ENCODE measurements at regions not wholly inside any gene's neighbourhood (a gene's known extent, or its start where the extent isn't known, plus 50 kb on each side); places are given as distances from the start of the nearest gene placed in this dataset.
A peak's percentile ranks its signal among the peaks of the same experiment; 100 is the strongest.

DNA sequence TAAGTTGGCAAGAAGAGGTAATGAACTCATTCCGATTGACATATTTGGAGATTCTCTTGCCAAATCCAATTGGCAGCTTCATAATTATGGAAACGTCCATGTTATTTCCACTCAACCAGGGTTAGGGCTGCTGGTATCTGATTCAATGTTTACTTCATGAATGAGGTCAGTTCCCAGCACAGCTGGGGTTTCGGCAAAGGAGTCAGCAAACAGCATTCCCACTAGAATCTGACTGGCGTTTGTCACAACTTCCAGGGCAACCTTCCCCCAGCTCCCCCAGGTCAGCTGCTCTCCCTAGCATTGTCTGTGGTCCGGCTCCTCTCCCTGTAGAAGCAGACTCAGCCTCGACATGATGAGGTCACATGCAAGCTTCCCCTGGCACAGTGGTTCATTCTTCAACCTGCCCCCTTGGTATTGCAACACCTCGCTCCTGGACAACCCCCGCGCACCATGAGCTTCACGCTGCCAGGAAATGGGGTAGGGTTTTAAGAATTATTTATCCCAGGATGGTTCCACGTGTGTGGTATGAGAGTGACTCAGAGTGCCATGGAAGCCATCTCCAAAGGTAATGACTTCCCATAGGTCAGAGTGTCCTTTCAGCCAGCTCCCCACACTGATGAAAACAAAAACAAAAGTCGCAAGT lies 100.7 kb upstream of the SLC25A33 start:
- no peak overlapping the region for H3K27ac Mint-ChIP-seq
- peaks cover 3% of the 10 kb centered on the region for H3K27me3 Mint-ChIP-seq (ENCODE audit: insufficient read depth)
- no peak overlapping the region for H3K4me3 Mint-ChIP-seq
- no peaks in the 10 kb centered on the region for H3K9me3 Mint-ChIP-seq
- peak; percentile 6 for DNase-seq
- TF ChIP-seq, protein P1, sequence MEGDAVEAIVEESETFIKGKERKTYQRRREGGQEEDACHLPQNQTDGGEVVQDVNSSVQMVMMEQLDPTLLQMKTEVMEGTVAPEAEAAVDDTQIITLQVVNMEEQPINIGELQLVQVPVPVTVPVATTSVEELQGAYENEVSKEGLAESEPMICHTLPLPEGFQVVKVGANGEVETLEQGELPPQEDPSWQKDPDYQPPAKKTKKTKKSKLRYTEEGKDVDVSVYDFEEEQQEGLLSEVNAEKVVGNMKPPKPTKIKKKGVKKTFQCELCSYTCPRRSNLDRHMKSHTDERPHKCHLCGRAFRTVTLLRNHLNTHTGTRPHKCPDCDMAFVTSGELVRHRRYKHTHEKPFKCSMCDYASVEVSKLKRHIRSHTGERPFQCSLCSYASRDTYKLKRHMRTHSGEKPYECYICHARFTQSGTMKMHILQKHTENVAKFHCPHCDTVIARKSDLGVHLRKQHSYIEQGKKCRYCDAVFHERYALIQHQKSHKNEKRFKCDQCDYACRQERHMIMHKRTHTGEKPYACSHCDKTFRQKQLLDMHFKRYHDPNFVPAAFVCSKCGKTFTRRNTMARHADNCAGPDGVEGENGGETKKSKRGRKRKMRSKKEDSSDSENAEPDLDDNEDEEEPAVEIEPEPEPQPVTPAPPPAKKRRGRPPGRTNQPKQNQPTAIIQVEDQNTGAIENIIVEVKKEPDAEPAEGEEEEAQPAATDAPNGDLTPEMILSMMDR (IDR thresholded peaks at IDR 0.05), result no peak
- no peaks in the 10 kb centered on the region for H3K36me3 Mint-ChIP-seq (ENCODE audit: low read depth)
- peaks cover 31% of the 10 kb centered on the region for H3K4me1 Mint-ChIP-seq (ENCODE audit: low read depth)

DNA sequence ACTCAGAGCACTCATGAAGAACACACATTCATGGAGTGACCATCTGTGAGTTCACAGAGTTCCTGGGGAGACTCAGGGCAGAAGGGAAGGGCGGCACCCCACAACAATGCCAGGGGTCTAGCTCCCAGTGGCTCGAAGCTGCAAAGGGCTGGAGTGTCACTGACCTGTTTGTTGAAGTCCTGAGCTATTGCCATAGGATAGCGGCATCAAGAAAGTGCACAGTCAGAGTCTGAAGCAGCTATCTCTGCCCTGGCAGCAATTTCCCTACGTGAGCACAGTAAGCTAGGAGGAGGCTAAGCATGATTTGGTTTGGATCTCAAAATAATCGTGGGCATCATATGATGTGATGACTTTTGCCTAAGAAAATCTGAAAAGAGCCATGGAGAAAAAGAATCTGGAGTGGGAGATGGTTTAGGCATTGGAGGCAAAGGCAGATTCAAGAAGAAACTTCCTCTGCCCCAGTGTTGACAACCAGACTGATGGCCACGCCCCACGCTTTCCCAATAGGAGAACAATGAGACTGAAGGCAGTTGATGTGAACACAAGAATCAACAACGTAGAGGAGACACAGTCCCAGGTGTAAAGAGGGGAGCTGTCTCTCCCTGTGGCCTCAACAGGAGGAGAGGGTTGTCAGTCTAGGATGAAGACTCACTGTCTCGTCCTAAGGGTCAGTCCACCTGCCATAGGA lies 100.0 kb upstream of the SLC25A33 start:
- H3K27me3 Mint-ChIP-seq (ENCODE audit: insufficient read depth), result peaks cover 5% of the 10 kb centered on the region
- DNase-seq, result no peak
- no peak overlapping the region for H3K27ac Mint-ChIP-seq
- peaks cover 31% of the 10 kb centered on the region for H3K4me1 Mint-ChIP-seq (ENCODE audit: low read depth)
- H3K4me3 Mint-ChIP-seq, result no peak overlapping the region
- TF ChIP-seq, protein P1 (IDR thresholded peaks at IDR 0.05), result no peak
- no peaks in the 10 kb centered on the region for H3K36me3 Mint-ChIP-seq (ENCODE audit: low read depth)
- H3K9me3 Mint-ChIP-seq, result no peaks in the 10 kb centered on the region

DNA sequence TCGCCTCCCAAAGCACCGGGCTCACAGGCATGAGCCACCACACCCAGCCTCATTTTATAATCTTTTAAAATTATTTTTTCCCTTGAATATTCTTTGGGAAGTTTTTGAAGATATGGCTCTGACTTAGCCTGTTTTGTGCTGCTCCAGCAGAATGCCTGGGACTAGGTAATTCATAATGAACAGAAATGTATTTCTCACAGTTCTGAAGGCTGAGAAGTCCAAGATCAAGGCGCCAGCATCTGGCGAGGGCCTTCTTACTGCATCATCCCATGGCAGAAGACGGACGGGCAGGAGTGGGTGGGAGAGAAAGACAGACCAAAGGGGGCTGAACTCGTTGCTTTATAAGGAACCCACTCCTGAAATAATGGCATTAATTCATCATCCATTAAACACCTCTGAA lies 99.0 kb upstream of the SLC25A33 start:
- Mint-ChIP-seq H3K4me1 (ENCODE audit: low read depth) (peaks cover 31% of the 10 kb centered on the region), H3K36me3 (ENCODE audit: low read depth) (no peaks in the 10 kb centered on the region), H3K27ac (no peak overlapping the region), H3K27me3 (ENCODE audit: insufficient read depth) (peaks cover 5% of the 10 kb centered on the region), H3K4me3 (no peak overlapping the region), H3K9me3 (no peaks in the 10 kb centered on the region)
- DNase-seq, result no peak
- TF ChIP-seq, protein P1 (IDR thresholded peaks at IDR 0.05), result no peak

DNA sequence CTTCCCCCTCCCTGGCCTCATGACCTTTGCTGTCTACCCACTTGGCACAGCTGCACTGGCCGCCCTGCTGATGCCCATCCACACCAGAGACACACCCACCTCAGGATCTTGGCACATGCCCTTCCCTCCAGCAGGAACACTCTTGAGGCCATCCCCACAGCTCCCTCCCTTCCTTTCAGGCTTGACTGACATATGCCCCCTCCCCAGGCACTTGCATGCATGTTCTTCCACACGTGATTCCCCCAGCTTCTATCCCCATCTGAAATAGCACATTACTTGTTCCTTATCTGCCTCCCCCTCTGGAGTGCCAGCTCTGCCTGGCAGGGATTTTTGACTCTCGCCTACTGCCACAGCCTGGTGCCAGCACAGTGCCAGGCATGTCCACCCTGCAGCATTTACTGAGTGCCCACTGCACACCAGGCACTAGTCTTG lies 98.5 kb upstream of the SLC25A33 start:
- peaks cover 31% of the 10 kb centered on the region for H3K4me1 Mint-ChIP-seq (ENCODE audit: low read depth)
- no peaks in the 10 kb centered on the region for H3K36me3 Mint-ChIP-seq (ENCODE audit: low read depth)
- no peak overlapping the region for H3K4me3 Mint-ChIP-seq
- TF ChIP-seq, protein P1 (IDR thresholded peaks at IDR 0.05), result no peak
- H3K27me3 Mint-ChIP-seq (ENCODE audit: insufficient read depth), result peaks cover 5% of the 10 kb centered on the region
- H3K9me3 Mint-ChIP-seq, result no peaks in the 10 kb centered on the region
- no peak for DNase-seq
- H3K27ac Mint-ChIP-seq, result no peak overlapping the region

DNA sequence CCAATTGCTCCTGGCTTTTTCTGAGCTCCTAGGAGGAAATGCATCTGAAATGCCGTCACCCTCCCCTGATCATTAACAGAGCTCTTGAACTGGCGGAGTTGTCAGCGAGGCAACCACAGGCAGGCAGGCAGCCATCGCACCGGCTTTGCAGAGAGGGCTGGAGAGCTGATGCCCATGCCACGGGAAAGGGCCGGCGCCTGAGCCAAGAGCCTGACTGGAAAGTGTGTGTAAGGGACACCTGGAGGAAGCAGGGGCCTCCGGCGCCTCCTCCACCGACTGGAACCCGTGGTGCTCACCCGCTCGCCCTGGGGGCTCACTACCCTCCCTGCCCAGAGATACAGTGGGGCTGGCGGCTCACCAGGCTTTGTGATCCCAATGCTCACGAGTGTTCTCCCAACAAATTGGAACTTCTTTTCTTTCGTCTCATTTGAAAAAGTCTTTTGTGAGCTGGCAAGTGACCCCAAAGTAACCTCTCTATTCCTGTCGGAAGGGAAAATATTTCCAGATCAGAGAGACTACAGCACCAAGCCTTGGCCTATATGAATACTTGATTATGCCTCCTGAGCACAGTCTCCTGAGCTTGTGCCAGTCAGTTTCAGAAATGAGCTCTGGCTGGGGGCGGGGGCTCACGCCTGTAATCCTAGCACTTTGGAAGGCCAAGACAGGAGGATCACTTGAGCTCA lies 97.7 kb upstream of the SLC25A33 start:
- Mint-ChIP-seq H3K4me1 (ENCODE audit: low read depth) (peaks cover 31% of the 10 kb centered on the region), H3K27me3 (ENCODE audit: insufficient read depth) (peaks cover 5% of the 10 kb centered on the region), H3K4me3 (0 out of 2 replicates have a peak overlapping the region, but pooled peaks have one; percentile 7), H3K27ac (peak overlapping the region; percentile 4; the same call in 1 of the 2 replicates), H3K36me3 (ENCODE audit: low read depth) (no peaks in the 10 kb centered on the region), H3K9me3 (no peaks in the 10 kb centered on the region)
- TF ChIP-seq, protein P1 (IDR thresholded peaks at IDR 0.05), result no peak
- peak; percentile 44 for DNase-seq
